GM18870 (cell line): ENCODE measurements at regions not wholly inside any gene's neighbourhood (a gene's known extent, or its start where the extent isn't known, plus 50 kb on each side); places are given as distances from the start of the nearest gene placed in this dataset.

Experiments
- ATAC-seq: cut with Tn5 transposase; IDR thresholded peaks from one replicate; pipeline ENCODE4 v1.9.1; 2021; ENCODE audit warnings: moderate library complexity; ENCODE audit not compliant: unreplicated experiment

DNA sequence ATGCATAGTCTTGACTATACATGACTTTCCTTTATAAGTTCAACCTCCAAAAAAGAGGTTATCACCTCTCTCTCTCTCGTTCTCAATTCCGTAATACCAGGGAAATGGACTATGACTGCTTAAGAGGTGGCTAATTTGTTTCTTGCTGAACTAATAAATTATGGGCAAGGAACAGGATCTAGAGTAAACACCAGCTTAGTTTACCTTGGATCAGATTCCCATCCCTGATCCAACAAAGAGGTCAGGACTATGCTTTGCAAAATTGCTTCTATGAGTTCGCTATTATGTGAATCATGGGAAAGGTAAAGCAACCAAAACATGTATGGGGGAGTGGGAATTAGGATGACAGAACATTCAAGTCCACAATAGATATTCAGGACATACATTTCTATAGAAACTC, 630.7 kb downstream of the HACE1 start:
- no peak for ATAC-seq

GRCh38 chr6:104227508-104227907, 632.2 kb downstream of the HACE1 start:
- no peak for ATAC-seq

DNA sequence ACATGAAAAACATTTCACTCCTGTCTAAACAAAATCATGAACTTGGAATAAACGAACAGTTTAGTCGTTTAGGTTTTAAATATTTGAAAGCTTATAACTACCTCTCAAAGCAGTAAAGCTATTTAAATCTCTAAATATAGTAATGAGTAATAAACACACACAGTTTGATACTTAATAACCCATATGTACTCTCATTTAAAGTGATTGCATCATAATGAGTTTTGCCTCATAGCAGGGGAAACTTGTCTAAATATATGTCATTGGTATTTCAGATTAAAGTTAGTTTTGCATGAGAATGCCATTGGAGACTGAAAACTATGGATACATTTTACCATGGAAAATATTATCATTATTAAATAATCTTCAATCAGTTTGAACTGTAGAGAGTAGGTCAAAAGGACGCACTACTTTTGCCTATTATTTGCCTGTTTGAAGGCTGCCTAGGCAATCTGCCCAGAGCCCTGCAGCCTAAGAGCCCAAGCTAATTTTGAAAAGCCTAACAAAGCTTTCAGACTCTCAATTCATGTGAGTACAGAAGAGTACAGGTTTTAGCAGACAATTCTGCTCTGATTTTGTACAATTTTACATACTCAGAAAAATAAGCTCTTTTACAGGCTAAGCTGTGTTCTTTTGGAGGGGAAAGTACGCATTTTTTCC, 632.8 kb downstream of the HACE1 start:
- ATAC-seq = no peak

DNA sequence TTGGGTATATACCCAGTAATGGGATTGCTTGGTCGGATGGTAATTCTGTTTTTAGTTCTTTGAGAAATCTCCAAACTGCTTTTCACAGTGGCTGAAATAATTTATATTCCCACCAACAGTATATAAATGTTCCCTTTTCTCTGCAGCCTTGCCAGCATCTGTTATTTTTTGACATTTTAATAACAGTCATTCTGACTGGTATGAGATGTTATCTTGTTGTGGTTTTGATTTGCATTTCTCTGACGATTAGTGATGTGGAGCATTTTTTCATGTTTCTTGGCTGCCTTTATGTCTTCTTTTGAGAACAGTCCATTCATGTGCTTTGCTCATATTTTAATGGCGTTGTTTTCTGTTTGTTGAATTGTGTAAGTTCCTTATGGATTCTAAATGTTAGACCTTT, 641.6 kb downstream of the HACE1 start:
- no peak for ATAC-seq

DNA sequence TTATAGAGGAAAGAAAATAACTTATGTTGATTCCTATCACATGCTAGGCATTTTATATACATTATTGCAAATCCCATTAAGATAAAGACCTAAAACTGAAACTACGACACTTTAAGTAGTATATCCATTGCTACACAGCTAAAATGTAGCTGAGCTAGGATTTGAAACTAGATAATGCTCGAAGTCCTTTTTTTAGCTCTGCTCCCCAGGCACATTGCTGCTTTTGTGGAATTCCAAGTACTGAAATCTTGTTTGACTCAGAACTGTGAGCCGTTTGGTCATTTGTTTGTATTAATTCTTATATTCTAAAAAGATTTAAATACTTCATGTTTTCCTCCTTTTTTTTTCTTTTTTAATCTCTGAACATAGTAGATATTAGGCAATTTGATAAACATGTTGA, 644.8 kb downstream of the HACE1 start:
- ATAC-seq = no peak

- no peak for ATAC-seq
Observed at GRCh38 chr6:104212977-104213668, 646.6 kb downstream of the HACE1 start.

- no peak for ATAC-seq
Observed at GRCh38 chr6:104207635-104208034, 652.1 kb downstream of the HACE1 start.

DNA sequence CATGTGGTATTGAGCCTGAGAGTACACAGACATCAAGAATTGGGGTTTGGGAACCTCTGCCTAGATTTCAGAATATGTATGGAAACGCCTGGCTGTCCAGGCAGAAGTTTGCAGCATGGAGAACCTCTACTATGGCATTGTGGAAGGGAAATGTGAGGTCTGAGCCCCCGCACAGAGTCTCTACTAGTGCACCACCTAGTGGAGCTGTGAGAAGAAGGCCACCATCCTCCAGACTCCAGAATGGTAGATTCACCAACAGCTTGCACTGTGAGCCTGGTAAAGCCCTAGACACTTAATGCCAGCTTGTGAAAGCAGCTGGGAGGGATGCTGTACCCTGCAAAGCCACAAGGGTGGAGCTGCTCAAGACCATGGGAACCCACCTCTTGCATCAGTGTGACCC, 658.2 kb downstream of the HACE1 start:
- ATAC-seq = no peak

DNA sequence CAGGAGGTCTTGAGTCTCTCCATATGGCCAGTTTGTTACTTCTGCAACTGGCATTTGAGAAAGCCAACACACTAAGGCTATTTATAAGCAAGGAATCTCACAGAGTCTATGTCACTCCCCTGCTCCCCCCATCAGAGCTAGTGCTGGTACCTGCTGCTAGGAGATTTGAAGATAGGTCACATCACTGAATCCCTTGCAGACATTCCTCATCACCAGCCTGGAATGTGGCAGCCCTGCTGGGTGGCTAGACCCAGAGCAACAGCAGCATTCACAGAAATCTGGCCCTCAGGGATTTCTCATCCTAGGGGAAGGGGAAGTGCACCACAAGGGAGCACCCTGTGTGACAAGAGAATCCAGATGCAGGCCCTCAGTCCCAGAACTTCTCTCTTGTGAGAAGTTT, 672.1 kb downstream of the HACE1 start:
- ATAC-seq = no peak

DNA sequence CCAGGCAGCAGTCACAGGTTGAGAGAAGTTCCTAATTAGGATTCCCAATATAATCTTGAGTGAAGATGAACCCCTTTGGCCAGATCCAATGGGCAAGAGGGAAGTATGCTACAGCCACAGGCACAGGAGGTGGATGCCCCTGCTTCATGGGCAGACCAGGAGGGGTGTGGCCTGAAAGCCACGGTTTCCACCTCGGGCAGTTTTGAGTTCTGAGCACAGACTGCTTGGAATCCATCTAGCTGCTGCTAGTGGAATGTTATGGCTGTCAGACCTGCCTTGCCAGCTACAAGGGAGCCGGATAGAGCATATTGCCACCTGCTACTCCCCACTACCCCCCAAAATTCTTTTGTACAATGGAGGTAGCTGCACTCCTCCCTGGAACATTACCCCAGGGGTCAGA, 672.9 kb downstream of the HACE1 start:
- no peak for ATAC-seq

DNA sequence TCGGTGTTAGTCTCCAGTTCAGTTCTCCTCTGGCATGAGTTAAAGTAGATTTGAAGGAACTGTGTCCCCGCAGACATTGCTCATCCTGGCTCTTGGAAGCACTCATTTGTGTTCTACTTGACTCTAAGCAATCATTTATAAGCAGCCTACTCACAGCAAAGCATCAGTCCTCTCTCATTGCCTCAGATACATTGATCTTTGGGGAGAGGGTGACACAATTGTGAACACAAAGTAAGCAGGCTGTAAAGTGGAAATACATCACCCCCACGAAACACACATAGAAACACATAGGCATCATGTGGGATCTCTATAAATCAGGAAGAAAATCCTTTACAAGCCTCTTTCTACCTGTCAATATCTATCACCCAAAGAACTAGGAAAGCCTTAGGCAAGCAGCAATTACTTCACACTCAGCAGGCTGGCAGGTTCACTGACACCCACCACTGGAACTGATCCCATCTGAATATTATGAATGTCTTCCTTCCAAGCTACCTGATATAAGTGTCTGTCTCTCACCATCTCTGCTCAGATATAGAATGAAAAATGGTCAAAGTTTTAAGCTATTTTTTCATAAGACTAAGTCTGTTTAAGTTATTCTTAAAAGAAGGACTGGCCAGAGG, 675.8 kb downstream of the HACE1 start:
- ATAC-seq = no peak

GRCh38 chr6:104182811-104183210, 676.9 kb downstream of the HACE1 start:
- ATAC-seq = no peak

DNA sequence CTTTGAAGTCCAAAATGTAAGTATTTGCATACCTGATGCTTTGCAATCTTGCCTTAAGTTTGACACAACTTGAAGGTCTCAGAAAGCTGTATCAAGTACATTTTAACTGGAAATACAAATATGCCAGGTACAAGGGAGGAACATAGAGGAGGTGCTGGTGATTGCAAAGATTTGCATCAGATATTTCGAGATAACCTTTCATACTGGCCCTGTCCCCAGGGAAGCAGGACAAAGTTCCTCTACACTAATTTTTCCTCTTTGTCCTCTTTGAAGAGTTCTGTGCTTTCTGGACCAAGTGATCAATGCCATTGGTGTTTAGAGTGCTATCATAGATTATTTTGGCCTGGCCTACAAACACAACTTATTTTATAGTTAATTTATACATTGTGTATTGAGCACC, 686.1 kb downstream of the HACE1 start:
- ATAC-seq = no peak

- ATAC-seq = no peak
Observed at GRCh38 chr6:104170401-104170800, 689.3 kb downstream of the HACE1 start.

DNA sequence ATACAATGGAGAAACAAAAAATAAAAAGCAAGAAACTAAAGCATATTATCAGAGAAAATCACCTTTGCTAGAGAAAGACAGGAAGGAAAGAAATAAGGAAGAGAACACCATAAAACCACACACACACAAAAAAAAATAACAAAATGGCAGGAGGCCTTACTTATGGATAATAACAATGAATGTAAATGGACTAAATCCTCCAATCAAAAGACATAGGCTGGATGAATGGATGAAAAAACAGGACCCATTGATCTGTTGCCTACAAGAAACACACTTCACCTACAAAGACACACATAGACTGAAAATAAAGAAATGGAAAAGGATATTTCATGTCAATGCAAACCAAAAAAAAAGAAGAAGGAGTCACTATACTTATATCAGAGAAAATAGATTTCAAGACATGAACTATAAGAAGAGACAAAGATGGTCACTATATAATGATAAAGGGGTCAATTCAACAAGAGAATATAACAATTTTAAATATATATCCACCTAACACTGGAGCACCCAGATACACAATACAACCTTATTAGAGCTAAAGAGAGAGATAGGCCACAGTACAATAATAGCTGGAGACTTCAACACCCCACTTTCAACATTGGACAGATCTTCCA, 693.6 kb downstream of the HACE1 start:
- ATAC-seq = no peak

- ATAC-seq = no peak
Observed at GRCh38 chr6:104162036-104162669, 697.6 kb downstream of the HACE1 start.

DNA sequence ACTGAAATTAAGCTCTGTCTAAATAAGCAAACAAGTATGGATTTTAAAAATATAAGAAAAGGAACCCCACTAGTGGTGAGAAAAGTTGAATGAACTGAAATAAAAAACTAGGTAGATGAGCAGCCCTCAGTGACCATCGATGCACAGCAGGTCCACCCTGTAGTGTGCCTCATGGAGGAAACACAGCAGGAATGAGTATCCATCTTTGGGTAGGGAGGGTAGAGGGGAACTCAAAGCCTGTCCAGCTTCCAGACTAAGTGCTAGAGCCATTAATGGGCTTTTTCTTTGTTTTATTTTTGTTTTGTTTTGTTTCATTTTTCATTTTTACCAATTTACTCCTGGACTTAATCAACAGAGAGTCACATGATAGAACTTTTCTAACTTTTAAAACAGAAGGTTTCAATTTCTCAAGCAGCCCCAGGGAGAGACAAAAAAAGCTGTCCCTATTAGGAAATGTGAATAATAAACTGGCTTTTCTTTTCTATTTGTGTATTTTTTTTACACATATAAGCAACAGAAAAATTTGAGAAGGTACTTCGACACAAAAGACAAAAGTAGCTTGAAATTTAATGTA, 700.6 kb downstream of the HACE1 start:
- ATAC-seq = peak; percentile 42

- no peak for ATAC-seq
Observed at GRCh38 chr6:104143757-104144156, 716.0 kb downstream of the HACE1 start.

DNA sequence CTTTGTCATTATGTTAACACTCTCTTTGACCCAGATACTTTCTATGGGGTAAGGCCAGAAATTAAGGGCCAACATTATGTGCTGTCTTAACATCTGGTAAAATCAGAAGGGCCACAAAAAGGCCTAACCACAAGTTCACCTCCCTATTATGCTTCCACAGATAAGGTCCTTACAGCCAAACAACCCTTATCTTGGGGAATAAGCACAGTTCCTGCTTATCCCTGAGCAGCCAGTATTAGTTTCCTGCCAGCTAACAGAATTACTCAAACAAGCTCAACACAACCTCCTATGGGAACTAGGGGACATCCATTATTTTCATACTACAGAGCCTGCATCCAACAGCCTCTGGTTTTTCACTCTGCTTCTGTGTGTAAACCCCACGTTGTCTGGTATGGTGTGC, 724.8 kb downstream of the HACE1 start:
- ATAC-seq = no peak

- no peak for ATAC-seq
Observed at GRCh38 chr6:104130343-104130742, 729.4 kb downstream of the HACE1 start.

DNA sequence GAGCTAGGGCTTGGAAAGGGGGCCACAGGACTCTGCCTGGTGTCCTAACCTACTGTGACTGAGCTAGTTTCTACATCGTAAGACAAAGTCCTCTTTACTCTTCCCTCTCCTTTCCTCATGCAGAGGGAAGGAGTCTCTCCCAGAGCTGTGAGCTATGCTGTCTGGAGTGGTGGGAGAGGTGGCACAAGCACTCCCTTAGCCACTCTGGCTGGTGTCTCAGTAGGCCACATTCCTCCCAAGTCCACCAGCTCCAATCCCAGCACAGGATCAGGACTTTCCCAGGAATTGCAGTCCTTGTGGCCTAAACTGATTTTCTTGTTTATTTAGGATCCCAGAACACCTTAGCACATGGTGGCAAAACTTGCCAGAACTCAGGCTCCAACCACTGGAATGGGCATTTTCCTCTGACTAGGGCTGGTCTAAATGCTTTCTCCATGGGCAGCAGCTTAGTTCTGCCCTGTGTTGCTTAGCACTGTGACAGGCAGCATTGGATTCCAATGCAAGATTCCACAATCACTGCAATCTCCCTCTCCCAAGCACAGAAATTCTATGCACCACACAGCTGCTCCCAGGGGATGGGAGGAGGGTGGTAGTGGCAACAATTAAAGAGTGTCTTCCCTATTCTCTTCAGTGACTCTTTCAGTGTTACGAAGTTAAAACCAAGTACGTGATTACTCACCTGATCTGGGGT, 733.3 kb downstream of the HACE1 start:
- no peak for ATAC-seq
